Endothelial cell of umbilical vein (primary cell): ENCODE measurements at regions not wholly inside any gene's neighbourhood (a gene's known extent, or its start where the extent isn't known, plus 50 kb on each side); places are given as distances from the start of the nearest gene placed in this dataset.

Source experiments
- BruUV-seq: library from RNA; stranded (reverse); fragments of 400-500 nt; replicated peaks from 2 replicates; lab custom pipeline; 2021; lab: Mats Ljungman, UMichigan
- CTCF ChIA-PET: fragments of 300-600, 350-600 bp; sonication (Branson Sonifier 250); formaldehyde crosslinking; loops from one replicate; lab custom pipeline; 2021; ENCODE audit warnings: antibody characterized with exemption, inconsistent platforms; lab: Charles Lee
- POLR2A ChIA-PET: fragments of 300-600, 350-600 bp; sonication (Branson Sonifier 250); formaldehyde crosslinking; loops from one replicate; lab custom pipeline; 2021; ENCODE audit warnings: antibody characterized with exemption, inconsistent platforms; lab: Charles Lee
- DNase-seq: peaks from one replicate; pipeline ENCODE4 v3.0.0-alpha.2; 2011; ENCODE audit warnings: low read depth, low spot score
- FAIRE-seq: peaks from 2 replicates; lab custom pipeline; 2011; peaks lifted over from hg19 to GRCh38; lab: Jason Lieb, UNC
- H2AFZ ChIP-seq: 2 replicates; pipeline ENCODE4 v1.6.0; 2012; ENCODE audit warnings: low read depth, low read length, control low read depth, inconsistent platforms
- H3K27ac ChIP-seq: 2 replicates; pipeline ENCODE4 v1.5.1; 2011; ENCODE audit warnings: low read depth, mild to moderate bottlenecking, control low read depth, low read length, moderate library complexity; ENCODE audit not compliant: insufficient read depth
- H3K27me3 ChIP-seq, 2 experiments: 2 replicates each; pipeline versions ENCODE4 v1.6.0 to v1.6.1; 2011; ENCODE audit warnings: low read length in 2 of 2, mixed read lengths in 1 of 2; ENCODE audit not compliant: control insufficient read depth in 2 of 2, insufficient read depth in 2 of 2
- H3K36me3 ChIP-seq, 2 experiments: 2 replicates in 1 of 2; 3 replicates in 1 of 2; pipeline ENCODE4 v1.5.1; 2011; ENCODE audit warnings: low read length in 2 of 2, mild to moderate bottlenecking in 1 of 2, moderate library complexity in 1 of 2; ENCODE audit not compliant: control insufficient read depth in 2 of 2, insufficient read depth in 2 of 2; ENCODE audit errors: extremely low read depth in 1 of 2
- H3K4me1 ChIP-seq: 3 replicates; pipeline ENCODE4 v1.5.1; 2011; ENCODE audit warnings: mild to moderate bottlenecking, low read length; ENCODE audit not compliant: control insufficient read depth, insufficient read depth; ENCODE audit errors: extremely low read depth
- H3K4me2 ChIP-seq: 2 replicates; pipeline ENCODE4 v1.6.1; 2011; ENCODE audit warnings: low read length, control low read depth, mixed read lengths; ENCODE audit not compliant: insufficient read depth
- H3K4me3 ChIP-seq, 3 experiments: fragments of 200-600 bp in 1 of 3; sonication (generic), shearing (Covaris generic) in 1 of 3; replicated peaks in 1 of 3; 2 replicates each; pipeline ENCODE4 v1.5.1; 2011 to 2016; ENCODE audit warnings: control low read depth in 3 of 3, low read length in 3 of 3, mild to moderate bottlenecking in 2 of 3, inconsistent platforms in 1 of 3, low read depth in 1 of 3, moderate library complexity in 1 of 3; ENCODE audit not compliant: insufficient read depth in 1 of 3
- H3K79me2 ChIP-seq: 2 replicates; pipeline ENCODE4 v1.6.0; 2012; ENCODE audit warnings: low read length, inconsistent platforms; ENCODE audit not compliant: control insufficient read depth, insufficient read depth
- H3K9ac ChIP-seq: replicated peaks from 2 replicates; pipeline ENCODE3; 2011; ENCODE audit warnings: low read length, control low read depth; ENCODE audit not compliant: insufficient read depth; ENCODE audit errors: extremely low read depth
- H3K9me1 ChIP-seq: replicated peaks from 3 replicates; pipeline ENCODE4 v1.6.0; 2011; ENCODE audit warnings: mild to moderate bottlenecking, low read length; ENCODE audit not compliant: control insufficient read depth, insufficient read depth; ENCODE audit errors: extremely low read depth
- H3K9me3 ChIP-seq: replicated peaks from 2 replicates; pipeline ENCODE4 v1.5.1; 2012; ENCODE audit warnings: low read length, inconsistent platforms; ENCODE audit not compliant: control insufficient read depth, insufficient read depth
- H4K20me1 ChIP-seq: replicated peaks from 2 replicates; pipeline ENCODE3; 2011; ENCODE audit warnings: mild to moderate bottlenecking, low read length; ENCODE audit not compliant: control insufficient read depth, insufficient read depth; ENCODE audit errors: extremely low read depth
- EZH2 ChIP-seq: IDR thresholded peaks from 2 replicates; pipeline ENCODE4 v1.6.1; 2012; ENCODE audit warnings: borderline replicate concordance, low read depth, mild to moderate bottlenecking, moderate library complexity, low read length, inconsistent platforms; ENCODE audit not compliant: severe bottlenecking
- FOS ChIP-seq: IDR thresholded peaks from 2 replicates; pipeline ENCODE4 v1.6.1; 2011; ENCODE audit warnings: mild to moderate bottlenecking, low read length, moderate library complexity, borderline replicate concordance; ENCODE audit not compliant: insufficient read depth
- GATA2 ChIP-seq: IDR thresholded peaks from 2 replicates; pipeline ENCODE4 v1.7.0; 2011; ENCODE audit warnings: low read depth, mild to moderate bottlenecking, moderate library complexity, mixed read lengths, low read length; ENCODE audit not compliant: insufficient read length, insufficient read depth
- JUN ChIP-seq: IDR thresholded peaks from 2 replicates; pipeline ENCODE4 v1.6.1; 2011; ENCODE audit warnings: borderline replicate concordance, low read depth; ENCODE audit not compliant: insufficient read length, insufficient read depth
- MYC ChIP-seq: IDR thresholded peaks from one replicate; pipeline ENCODE4 v1.6.1; 2011; ENCODE audit warnings: mild to moderate bottlenecking, low read depth, low read length
- POLR2A ChIP-seq: IDR thresholded peaks from 2 replicates; pipeline ENCODE4 v1.6.1; 2012; ENCODE audit warnings: low read depth, mild to moderate bottlenecking, control low read depth, low read length
- POLR2AphosphoS5 ChIP-seq: IDR thresholded peaks from 2 replicates; pipeline ENCODE4 v1.6.1; 2012; ENCODE audit warnings: low read depth, mild to moderate bottlenecking, control low read depth, low read length, moderate library complexity; ENCODE audit not compliant: insufficient read depth
- dilution Hi-C: fragments of 300-500 bp; cut with MboI; formaldehyde crosslinking; loops from one replicate; pipeline ENCODE4 v1.15.0; 2019; ENCODE audit warnings: low sequenced_read_pairs; ENCODE audit not compliant: extremely low pct_ligation_motif_present
- intact Hi-C: fragments of 100-400 bp; cut with micrococcal nuclease; formaldehyde crosslinking; loops from one replicate; pipeline ENCODE4 v1.10.0; 2022
- TF ChIP-seq, protein P1 (sequence below), 2 donors: IDR thresholded peaks; 1 replicate in 1 of 2; 2 replicates in 1 of 2; pipeline ENCODE4 v1.5.1; 2011; ENCODE audit warnings: low read length in 2 of 2, mild to moderate bottlenecking in 2 of 2, moderate library complexity in 2 of 2, control low read depth in 1 of 2, inconsistent platforms in 1 of 2, low read depth in 1 of 2; ENCODE audit not compliant: insufficient read depth in 1 of 2; ENCODE audit errors: extremely low read depth in 1 of 2
- TF ChIP-seq, protein P2 (sequence below): IDR thresholded peaks from 2 replicates; pipeline ENCODE4 v1.6.1; 2011; ENCODE audit not compliant: insufficient read depth, insufficient read length

DNA sequence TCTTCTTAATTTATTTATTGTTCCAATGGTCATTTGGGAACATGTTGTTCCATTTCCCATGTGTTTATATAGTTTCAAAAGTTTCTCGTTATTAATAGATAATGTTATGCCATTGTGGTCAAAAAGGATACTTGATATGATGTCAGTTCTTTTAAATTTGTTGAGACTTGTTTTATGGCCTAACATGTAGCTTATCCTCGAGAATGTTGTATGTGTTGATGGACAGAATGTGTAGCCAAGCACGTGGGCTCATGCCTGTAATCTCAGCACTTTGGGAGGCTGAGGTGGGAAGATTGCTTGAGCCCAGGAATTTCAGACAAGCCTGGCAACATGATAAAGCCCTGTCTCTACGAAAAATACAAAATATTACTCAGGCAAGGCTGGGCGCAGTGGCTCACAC, 168.5 kb upstream of the USP38 start:
- dilution Hi-C loops, result no loop called here
- POLR2A ChIA-PET, result no interaction called here
- H3K27me3 ChIP-seq, result no peaks in the 10 kb centered on the region
- no peaks in the 10 kb centered on the region for H3K9me1 ChIP-seq
- no peak overlapping the region for H3K4me2 ChIP-seq
- H3K4me1 ChIP-seq, result no peaks in the 10 kb centered on the region
- no peak overlapping the region for H3K4me3 ChIP-seq
- no peaks in the 10 kb centered on the region for H3K36me3 ChIP-seq
- intact Hi-C loops, result no loop called here
- H4K20me1 ChIP-seq, result no peaks in the 10 kb centered on the region
- no peak for DNase-seq
- H3K9ac ChIP-seq, result no peak overlapping the region
- no peak for FAIRE-seq
- no peaks in the 10 kb centered on the region for H3K9me3 ChIP-seq
- CTCF ChIA-PET, result no interaction called here
- TF ChIP-seq, protein P1, sequence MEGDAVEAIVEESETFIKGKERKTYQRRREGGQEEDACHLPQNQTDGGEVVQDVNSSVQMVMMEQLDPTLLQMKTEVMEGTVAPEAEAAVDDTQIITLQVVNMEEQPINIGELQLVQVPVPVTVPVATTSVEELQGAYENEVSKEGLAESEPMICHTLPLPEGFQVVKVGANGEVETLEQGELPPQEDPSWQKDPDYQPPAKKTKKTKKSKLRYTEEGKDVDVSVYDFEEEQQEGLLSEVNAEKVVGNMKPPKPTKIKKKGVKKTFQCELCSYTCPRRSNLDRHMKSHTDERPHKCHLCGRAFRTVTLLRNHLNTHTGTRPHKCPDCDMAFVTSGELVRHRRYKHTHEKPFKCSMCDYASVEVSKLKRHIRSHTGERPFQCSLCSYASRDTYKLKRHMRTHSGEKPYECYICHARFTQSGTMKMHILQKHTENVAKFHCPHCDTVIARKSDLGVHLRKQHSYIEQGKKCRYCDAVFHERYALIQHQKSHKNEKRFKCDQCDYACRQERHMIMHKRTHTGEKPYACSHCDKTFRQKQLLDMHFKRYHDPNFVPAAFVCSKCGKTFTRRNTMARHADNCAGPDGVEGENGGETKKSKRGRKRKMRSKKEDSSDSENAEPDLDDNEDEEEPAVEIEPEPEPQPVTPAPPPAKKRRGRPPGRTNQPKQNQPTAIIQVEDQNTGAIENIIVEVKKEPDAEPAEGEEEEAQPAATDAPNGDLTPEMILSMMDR (IDR thresholded peaks at IDR 0.05; ENCODE audit: extremely low read depth in 1 of 2, insufficient read depth in 1 of 2, low read depth in 1 of 2, low read length in 2 of 2), result no peak
- no peak for TF ChIP-seq FOS
- TF ChIP-seq GATA2, result no peak
- TF ChIP-seq, protein P2, sequence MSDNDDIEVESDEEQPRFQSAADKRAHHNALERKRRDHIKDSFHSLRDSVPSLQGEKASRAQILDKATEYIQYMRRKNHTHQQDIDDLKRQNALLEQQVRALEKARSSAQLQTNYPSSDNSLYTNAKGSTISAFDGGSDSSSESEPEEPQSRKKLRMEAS, result no peak
- TF ChIP-seq MYC, result no peak
- TF ChIP-seq POLR2A, result no peak
- TF ChIP-seq JUN, result no peak
- TF ChIP-seq EZH2, result no peak
- no peak for TF ChIP-seq POLR2AphosphoS5
- H3K79me2 ChIP-seq, result no peaks in the 10 kb centered on the region
- no peak overlapping the region for H3K27ac ChIP-seq
- no peak overlapping the region for H2AFZ ChIP-seq
- no TSS peak for BruUV-seq
